ENCODE measurements at regions not wholly inside any gene's neighbourhood (a gene's known extent, or its start where the extent isn't known, plus 50 kb on each side); places are given as distances from the start of the nearest gene placed in this dataset.
"Not testable (repeated sequence)": the region's sequence is repeated elsewhere in the genome, so short reads cannot be mapped to it uniquely, and the experiment has no call there.

- DNase-seq (ENCODE audit: low read depth), result no peak
Measured at GRCh38 chr13:81025091-81025490, 684.2 kb upstream of the SPRY2 start.

- DNase-seq (ENCODE audit: low read depth), result no peak
Measured at GRCh38 chr13:81021284-81021840, 680.4 kb upstream of the SPRY2 start.

- no peak for DNase-seq (ENCODE audit: low read depth)
Measured at GRCh38 chr13:81020010-81020409, 679.1 kb upstream of the SPRY2 start.

- DNase-seq (ENCODE audit: low read depth), result no peak
Measured at GRCh38 chr13:81018936-81019335, 678.0 kb upstream of the SPRY2 start.

- peak; percentile 39 for DNase-seq (ENCODE audit: low read depth)
Measured at GRCh38 chr13:81017513-81018152, 676.7 kb upstream of the SPRY2 start.

GRCh38 chr13:81012031-81012430 lies 671.1 kb upstream of the SPRY2 start:
- no peak for DNase-seq (ENCODE audit: low read depth)

GRCh38 chr13:81001828-81002385 lies 661.0 kb upstream of the SPRY2 start:
- DNase-seq (ENCODE audit: low read depth), result peak; percentile 56

GRCh38 chr13:80998603-80999002 lies 657.7 kb upstream of the SPRY2 start:
- not testable (repeated sequence) for DNase-seq (ENCODE audit: low read depth)

- DNase-seq (ENCODE audit: low read depth), result no peak
Measured at GRCh38 chr13:80989747-80990146, 648.8 kb upstream of the SPRY2 start.

GRCh38 chr13:80989241-80989640 lies 648.3 kb upstream of the SPRY2 start:
- peak; percentile 18 for DNase-seq (ENCODE audit: low read depth)

GRCh38 chr13:80988391-80989151 lies 647.6 kb upstream of the SPRY2 start:
- no peak for DNase-seq (ENCODE audit: low read depth)

GRCh38 chr13:80979035-80979641 lies 638.2 kb upstream of the SPRY2 start:
- peak; percentile 71 for DNase-seq (ENCODE audit: low read depth)

GRCh38 chr13:80977168-80977567 lies 636.2 kb upstream of the SPRY2 start:
- DNase-seq (ENCODE audit: low read depth), result no peak

- no peak for DNase-seq (ENCODE audit: low read depth)
Measured at GRCh38 chr13:80975903-80976302, 635.0 kb upstream of the SPRY2 start.

GRCh38 chr13:80973721-80974120 lies 632.8 kb upstream of the SPRY2 start:
- no peak for DNase-seq (ENCODE audit: low read depth)

- DNase-seq (ENCODE audit: low read depth), result no peak
Measured at GRCh38 chr13:80972857-80973478, 632.0 kb upstream of the SPRY2 start.

GRCh38 chr13:80965097-80965496 lies 624.2 kb upstream of the SPRY2 start:
- no peak for DNase-seq (ENCODE audit: low read depth)

GRCh38 chr13:80962855-80963254 lies 621.9 kb upstream of the SPRY2 start:
- DNase-seq (ENCODE audit: low read depth), result peak; percentile 61

GRCh38 chr13:80962173-80962572 lies 621.2 kb upstream of the SPRY2 start:
- no peak for DNase-seq (ENCODE audit: low read depth)

GRCh38 chr13:80957019-80957655 lies 616.2 kb upstream of the SPRY2 start:
- DNase-seq (ENCODE audit: low read depth), result no peak

GRCh38 chr13:80955501-80955900 lies 614.6 kb upstream of the SPRY2 start:
- no peak for DNase-seq (ENCODE audit: low read depth)

- no peak for DNase-seq (ENCODE audit: low read depth)
Measured at GRCh38 chr13:80952158-80952557, 611.2 kb upstream of the SPRY2 start.

Measured in fibroblast of gingiva (primary cell).